Breast epithelium (tissue), 3 donors: ENCODE measurements at regions not wholly inside any gene's neighbourhood (a gene's known extent, or its start where the extent isn't known, plus 50 kb on each side); places are given as distances from the start of the nearest gene placed in this dataset.

Source experiments
- POLR2A ChIP-seq: fragments of 450-650 bp; IDR thresholded peaks from one replicate; pipeline ENCODE4 v1.6.1; 2016; ENCODE audit warnings: antibody characterized with exemption, mild to moderate bottlenecking, moderate library complexity
- POLR2AphosphoS5 ChIP-seq, 3 donors: sonication (generic); formaldehyde crosslinking; IDR thresholded peaks; one replicate each; pipeline ENCODE4 v1.6.1; 2017; ENCODE audit warnings: antibody characterized with exemption in 3 of 3
- TF ChIP-seq, protein P1 (sequence below), 3 donors: fragments of 450-650 bp; IDR thresholded peaks; one replicate each; pipeline ENCODE4 v1.5.1; 2016 to 2017; ENCODE audit warnings: antibody characterized with exemption in 3 of 3, mild to moderate bottlenecking in 3 of 3, moderate library complexity in 3 of 3

GRCh38 chr7:118080947-118081346 lies 103.0 kb upstream of the LSM8 start:
- TF ChIP-seq, protein P1, sequence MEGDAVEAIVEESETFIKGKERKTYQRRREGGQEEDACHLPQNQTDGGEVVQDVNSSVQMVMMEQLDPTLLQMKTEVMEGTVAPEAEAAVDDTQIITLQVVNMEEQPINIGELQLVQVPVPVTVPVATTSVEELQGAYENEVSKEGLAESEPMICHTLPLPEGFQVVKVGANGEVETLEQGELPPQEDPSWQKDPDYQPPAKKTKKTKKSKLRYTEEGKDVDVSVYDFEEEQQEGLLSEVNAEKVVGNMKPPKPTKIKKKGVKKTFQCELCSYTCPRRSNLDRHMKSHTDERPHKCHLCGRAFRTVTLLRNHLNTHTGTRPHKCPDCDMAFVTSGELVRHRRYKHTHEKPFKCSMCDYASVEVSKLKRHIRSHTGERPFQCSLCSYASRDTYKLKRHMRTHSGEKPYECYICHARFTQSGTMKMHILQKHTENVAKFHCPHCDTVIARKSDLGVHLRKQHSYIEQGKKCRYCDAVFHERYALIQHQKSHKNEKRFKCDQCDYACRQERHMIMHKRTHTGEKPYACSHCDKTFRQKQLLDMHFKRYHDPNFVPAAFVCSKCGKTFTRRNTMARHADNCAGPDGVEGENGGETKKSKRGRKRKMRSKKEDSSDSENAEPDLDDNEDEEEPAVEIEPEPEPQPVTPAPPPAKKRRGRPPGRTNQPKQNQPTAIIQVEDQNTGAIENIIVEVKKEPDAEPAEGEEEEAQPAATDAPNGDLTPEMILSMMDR (IDR thresholded peaks at IDR 0.05) = no peak
- TF ChIP-seq POLR2A = no peak
- TF ChIP-seq POLR2AphosphoS5 (IDR thresholded peaks at IDR 0.05) = no peak
